HG03521 (cell line): ENCODE measurements at regions not wholly inside any gene's neighbourhood (a gene's known extent, or its start where the extent isn't known, plus 50 kb on each side); places are given as distances from the start of the nearest gene placed in this dataset.

ENCODE experiments used
- ATAC-seq: cut with Tn5 transposase; IDR thresholded peaks from one replicate; pipeline ENCODE4 v1.9.1; 2021; ENCODE audit warnings: mild to moderate bottlenecking, moderate library complexity; ENCODE audit not compliant: unreplicated experiment

DNA sequence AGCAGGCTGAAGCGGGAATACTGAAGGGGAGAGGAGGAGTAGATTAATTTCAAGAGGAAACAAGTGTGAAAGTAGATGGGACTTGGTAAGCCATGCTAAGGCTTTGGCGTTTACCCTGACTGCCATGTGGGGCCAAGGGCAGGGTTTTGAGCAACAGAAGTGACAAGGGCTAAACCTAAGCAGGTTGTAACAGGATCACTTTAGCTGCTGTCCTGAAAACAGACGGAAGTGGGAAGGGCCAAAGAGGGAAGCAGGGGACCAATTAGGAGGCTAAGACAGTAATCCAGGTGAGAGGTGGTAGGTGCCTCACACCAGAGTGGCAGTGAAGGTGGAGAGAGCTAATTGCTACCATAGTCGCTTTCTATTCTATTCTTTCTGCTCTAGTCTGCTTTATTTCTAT is 166.5 kb downstream of the PJA1 start:
- ATAC-seq: no peak

DNA sequence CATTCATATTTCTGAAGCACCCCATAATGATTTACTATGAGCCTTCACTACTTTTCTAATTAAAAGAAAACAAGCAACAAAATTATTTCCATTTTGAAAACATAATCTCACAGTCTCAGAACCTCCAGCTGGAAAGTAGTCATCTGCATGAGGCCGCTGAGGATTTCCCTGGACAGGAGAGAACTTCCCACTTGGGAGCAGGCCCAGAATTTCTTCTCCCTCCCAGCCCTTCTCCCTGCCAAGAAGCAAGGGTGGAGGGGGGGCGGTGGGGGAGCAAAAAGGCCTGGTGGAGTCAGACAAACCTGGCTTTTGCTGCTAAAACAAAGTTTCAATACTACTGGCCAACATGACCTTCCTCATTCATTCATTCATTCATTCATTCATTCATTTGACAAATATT is 167.3 kb downstream of the PJA1 start:
- no peak for ATAC-seq

DNA sequence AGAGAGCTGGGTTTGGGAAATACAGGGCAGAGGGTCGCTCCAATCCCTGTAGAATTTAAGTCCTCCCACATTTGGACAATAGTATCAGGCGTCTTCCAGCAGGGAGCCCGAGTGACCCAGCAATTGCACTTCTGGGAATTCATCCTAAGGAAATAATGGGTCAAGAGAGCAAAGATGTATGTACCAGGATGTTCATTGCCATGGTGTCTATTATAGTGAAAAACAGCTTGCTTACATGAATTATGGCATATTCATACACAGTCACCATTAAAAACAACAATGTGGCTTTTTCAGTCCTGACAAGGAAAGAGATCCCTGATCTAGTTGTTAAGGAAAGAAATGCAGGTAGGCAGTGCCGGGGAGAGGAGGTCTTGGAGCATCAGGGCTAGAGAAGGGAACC is 167.7 kb downstream of the PJA1 start:
- no peak for ATAC-seq

DNA sequence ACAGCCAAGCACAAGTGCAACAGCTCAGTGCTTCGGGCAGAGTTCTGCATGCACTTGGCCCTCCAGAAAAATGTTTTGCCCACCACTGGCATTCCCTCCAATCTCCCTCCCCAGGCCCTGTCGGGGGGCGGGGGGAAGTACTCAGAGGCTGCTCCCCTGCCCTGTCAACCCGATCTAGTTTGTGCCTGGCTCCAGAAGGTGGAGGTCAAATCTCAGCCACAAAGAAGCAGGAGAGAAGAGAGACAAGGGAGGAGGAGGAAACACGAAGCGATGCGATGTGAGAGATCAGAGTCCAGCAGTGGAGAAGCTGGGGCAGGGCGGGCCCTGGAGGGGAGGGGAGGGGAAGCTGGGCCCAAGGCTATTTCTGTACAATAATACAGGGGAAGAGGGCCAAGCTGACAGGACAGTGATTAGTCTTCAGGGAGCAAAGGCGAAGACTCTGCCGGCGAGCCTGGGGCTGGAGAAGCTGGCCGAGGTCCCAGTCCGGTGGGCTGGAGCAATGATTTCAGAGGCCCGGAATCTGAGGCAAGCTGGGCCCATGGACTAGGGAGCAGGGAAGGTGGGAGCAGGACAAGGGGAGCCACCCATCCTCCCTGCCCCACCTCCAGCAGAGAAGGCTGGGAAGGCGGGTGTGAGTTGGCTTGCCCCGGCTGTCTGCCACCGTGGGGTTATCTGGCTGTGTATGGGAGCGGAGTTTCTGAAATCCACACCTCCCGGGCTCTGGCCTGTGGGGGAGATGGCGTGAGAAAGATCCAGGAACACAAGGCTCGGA is 167.1 kb downstream of the EFNB1 start:
- no peak for ATAC-seq

DNA sequence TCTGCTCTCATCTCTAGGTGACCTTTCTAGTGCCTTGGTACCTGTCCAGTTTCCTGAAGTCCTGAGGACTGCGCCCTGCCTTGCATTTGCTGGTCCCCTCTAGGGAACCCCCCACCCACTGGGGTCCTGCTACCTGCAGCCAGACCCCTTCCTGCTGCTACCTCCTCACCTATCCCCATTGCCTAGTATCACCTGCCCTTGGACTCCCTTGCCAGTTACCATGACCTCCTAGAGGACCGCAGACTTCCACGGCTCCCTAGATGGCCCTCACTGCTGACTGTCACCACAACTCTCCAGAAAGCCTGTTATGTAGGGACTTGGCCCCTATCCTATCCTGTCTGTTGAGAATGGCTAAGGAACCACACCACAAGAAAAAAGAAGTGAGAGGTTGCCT is 166.6 kb downstream of the EFNB1 start:
- no peak for ATAC-seq

DNA sequence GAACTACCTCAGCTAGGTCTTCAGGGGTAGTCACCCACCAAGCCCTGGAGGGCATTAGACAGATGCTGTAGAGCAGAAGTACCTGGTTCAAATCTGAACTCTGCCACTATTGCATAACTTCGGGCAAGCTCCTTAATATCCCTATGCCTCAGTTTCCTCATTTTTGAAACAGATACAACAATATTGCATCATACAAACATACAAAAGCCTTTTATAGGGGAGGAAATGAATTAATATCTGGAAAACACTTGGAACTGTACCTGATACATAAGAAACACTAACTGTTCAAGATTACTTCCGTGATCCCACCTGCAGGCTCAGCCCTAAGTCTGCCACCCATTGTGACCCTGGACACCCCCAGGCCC is 166.1 kb downstream of the EFNB1 start:
- ATAC-seq: no peak

DNA sequence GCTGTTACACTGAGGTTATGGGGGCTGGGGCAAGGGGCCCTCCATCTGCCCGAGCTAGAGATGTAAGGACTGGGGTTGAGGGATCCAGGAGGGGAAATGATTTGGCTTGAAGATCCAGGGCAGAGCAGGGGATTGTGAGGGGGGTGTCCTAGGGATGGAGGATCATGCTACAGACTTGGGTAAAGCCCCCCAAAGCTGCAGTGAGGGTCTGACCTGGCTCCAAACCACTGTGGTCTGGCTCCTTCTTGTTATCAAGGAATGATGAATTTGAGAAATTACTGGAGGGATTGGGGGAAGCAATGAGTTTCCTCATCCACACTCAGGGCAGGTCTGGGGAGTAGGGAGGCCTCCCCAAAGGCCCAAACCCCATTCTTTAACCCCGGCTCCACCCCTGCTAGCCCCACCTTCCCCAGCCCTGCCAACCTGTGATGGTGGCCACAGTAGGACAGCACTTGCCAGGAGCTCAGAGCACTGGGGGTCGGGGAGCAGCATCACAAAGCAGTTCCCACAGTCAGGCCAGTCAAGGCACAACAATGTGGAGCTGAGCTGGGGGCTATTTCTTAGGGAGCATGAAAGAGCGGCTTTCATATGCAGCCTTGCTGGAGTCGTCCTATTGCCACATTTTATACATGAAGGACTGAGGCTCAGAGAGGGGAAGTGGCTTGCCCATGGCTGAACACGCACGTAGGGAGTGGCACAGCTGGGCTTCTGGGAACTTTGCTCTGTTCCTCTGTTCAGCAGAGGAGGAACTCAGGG is 165.5 kb downstream of the EFNB1 start:
- ATAC-seq: no peak

DNA sequence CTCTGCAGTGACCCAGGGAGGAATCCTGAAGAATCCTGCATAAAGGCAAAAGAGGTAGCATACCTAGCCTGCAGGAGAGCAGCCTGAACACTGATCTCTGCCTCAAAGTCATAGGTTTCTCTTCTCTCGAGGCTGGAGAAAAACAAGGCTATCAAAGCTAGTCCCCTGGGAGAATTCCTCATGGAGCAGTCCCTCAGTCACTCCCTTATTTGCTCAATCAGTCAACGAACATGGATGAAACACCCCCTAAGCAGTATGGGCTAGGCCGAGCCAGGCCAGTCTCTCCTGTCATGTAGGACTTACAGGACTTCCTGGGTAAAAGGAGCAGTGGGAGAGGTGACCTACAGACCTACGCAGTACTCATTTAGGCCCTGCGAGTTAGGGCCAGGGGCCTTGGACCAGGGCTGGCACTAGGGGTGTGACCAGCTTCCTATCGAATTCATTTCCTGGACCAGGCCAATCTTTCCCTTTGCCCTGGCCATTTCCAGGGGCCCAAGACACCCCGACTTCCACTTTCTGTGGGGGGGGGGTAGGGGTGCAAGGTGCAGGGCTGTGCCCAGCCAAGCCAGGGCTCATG is 164.1 kb downstream of the EFNB1 start:
- ATAC-seq: no peak

DNA sequence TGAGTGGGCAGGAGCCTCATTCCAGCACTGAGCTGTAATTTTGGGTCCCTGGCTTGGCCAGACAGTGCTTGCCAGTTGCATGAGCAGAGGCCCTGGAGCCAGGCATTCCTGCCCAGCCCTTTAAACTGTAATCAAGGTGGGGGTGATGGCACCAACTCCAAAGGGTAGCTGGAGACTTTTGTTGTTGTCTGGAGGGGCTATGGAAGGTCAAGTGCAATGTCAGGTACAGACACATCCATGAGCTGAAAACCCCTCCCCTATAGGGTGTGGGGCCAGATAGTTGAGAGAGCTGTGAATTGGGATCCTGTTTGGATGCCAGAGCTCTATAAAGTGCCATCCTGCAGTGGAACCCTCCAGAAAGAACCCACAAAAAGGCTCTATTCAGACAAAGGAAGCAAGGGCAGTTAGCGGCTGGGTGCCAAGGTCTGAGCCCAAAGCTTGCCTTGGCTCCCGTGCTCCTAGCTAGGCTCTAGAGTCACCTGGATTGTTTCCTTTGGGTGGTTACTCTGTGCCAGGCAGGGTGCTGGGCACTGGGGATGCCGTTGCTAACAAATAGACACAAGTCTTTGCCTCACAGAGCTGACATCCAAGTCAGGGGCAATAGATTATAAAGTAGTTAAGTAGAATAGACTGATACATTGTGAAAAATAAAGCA is 163.0 kb downstream of the EFNB1 start:
- no peak for ATAC-seq

DNA sequence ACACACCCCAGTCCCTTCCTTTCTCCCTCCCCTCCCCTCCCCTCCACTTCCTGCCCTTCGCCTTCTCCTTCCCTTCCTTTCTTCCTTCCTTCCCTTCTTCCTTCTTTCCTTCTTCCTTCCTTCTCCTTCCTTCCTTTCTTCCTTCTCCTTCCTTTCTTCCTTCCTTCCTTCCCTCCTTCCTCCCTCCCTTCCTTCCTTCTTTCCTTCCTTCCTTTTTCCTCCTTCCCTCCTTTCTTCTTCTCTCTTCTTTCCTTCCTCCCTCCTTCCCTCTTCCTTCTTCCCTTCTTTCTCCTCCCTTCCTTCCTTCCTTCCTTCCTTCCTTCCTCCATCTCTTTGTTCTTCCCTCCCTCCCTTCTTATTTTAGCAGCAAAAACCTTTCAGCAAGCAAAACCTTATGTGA is 162.1 kb downstream of the EFNB1 start:
- ATAC-seq: no peak

DNA sequence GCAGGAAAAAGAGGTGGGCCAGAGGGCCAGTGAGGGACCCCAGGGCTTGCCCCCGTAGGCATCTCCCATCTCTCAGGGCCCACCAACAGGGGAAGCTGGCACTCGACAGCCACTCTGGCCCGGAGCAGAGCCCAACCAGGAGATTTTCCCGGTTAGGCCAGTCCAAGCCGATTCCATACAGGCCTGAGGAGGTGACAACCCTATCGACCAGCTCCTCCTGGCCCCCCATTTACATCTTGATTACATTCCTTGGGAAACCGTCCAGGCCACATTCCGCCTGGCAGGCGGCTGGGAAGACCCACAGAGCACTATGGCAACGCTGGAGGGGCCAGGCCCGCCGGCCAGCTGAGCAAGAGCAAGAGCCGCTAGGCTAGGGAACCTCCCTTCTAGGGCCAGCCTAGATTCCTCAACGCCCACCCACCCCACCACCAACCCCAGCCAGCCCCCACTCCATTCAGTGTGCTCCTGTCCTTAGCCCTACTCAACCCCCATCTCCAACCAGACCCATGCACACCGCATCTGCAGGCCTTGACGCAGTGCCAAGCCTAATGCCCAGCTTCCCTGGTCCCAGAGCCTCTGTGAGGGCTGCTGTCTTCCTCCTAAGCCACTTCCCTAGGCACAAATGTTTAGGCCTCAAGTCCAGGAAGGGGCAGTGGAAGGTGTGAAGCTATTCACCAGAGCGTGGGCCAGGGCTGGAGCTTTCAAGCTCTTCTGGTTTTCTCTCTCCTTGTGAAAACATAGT is 161.2 kb downstream of the EFNB1 start:
- ATAC-seq: no peak

DNA sequence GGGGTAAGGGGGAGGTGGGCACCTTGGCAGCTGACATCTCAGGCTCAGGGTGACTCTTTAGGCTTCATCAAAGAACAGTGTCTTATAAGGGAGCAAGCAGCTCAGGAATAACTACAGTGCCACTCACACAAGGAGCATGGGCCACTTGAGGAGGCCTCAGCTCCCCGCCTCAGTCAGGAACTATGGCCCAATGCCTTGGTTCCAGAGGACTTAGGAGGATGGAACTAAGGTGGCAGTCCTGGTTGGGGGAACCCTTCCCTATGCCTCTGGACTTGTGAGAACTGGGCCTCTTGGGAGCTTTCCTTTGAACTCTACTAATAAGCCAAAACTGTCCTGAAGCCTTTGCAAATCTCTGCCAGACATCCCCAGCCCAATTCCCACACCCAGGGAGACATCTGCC is 160.6 kb downstream of the EFNB1 start:
- no peak for ATAC-seq

DNA sequence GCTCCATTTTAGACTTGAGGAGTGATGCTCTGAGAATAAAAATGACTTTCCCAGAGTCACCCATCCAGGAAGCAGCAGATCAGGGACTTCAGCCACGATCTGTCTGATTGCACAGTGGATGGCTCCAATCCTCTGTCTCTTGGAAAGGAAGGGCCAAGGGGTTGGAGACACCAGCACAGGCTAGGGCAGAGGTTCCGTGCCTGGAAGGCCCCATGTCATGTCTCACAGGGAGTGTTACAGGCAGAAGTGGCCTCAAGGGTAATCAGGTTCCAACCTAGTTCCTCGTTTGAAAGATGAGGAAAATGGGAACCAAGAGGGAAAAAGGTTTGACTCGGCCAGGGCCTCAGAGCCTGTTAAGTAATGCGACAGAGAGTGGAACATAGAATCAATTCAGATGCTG is 160.0 kb downstream of the EFNB1 start:
- ATAC-seq: no peak

DNA sequence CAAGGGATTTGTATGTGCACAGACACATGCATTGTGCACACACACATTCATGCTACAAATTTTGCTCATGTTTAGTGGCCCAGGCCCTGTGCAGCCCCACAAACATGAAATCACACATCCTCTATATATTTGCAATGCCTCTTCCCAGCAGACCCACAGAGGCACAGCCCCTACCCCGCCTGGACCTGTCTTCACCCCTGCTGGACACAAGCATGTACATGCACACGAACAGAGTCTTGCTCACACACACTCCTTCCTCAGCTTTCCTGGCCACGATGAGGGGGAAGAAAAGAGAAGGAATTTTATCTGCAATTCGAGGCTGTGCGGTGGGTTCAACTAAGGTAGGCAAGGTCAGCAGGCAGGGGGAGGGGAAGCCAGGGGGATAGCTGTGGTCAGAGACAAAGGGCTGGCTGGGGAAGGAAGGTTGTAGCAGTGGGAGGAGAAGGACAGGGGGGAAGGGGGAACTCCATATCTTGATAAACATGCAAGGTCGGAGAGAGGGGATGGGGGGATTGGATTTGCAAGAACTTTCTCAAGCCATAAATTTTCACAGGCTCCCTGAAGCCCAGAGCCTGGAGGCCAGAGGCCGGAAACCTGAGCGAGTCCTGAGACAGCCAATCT is 156.4 kb downstream of the EFNB1 start:
- no peak for ATAC-seq

DNA sequence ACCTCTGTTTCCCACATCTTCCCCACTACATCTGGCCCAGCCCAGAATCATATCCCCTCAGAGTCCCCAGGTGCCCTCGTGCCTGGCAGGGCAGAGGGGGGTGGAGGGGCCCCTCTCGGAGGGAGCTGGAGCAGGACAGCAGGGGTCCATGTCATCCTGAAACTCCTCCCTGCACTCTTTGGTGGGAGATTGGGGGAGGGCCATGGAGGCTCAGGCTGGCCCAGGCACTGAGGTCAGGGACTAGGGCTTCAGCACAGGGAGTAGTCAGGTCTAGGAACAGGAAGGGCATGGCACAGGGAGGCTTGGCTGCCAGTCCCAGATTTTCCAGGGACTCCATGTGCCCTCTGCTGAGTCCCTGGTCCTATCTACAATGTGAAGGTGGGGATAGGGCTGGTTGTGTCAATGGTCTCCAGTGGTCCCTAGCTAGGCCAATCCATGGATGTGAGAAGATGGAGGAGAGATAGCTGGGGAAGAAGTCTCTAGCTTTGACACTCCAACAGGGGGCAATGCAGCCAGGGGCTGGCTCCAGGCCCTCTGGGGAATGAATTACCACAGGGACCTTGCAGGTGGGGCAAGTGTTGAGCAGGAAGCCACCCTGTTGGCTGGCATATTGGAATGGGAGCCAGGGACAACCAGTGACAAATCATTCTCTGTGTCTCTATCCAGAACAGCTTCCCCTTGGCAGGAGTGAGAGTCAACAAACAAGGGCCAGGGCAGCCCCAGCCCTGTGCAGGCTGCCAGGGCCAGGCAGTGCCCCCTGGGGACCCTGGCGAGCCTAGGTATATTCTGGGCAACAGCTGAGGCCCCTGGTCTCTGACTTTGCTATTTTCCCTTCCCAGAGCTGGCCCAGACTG is 154.4 kb downstream of the EFNB1 start:
- no peak for ATAC-seq

DNA sequence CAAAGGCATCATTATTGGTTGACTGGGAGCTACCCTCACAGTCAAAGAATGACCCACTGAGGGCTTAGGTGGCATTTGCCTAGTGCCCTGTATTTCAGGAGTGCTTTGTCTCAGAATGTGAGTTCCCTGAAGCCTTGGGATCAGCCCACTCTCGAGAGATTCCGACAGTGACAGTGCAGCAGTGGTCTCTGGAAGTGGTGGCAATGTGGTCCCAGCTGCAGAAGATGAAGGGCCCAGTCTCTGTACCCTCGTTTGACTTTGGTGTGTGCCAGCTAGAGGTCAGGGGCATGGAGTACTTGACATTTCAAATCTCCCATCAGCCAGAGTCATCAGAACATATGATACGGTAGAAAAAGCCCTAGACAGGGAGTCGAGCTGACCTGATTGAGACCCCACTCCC is 153.7 kb downstream of the EFNB1 start:
- ATAC-seq: no peak

DNA sequence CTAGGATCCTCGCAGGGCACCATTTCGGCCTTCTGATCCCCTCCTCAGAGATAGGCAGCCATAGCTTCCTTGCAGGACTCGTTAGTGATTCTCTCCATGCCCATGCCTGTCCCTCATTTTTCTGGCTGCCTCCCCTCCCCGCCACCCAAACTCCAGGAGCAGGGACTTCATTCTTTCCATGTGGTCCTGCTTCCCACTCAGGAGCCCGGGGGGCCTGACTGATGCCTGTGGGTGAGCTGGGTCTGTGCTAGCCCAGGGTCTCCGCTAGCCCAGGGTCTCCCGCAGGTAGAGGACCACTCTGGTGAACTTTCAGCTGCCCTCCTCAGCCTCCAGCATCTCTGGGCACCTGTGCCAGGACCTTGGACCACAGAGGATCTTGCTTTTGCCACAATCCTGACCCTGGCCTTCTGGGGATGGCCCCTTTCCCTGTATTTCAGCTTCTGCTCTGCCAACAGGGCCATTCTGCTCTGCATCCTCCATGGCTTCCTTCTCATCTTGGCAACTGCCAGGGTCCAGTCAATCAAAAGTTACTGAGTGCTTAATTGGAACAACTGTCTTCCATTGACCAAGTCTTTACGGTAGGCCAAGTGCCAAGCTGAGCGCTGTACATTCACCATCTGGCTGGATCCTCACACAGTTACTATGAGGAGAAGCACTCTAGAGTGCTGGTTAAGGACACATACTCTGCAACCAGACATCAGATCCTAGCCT is 152.2 kb downstream of the EFNB1 start:
- no peak for ATAC-seq

DNA sequence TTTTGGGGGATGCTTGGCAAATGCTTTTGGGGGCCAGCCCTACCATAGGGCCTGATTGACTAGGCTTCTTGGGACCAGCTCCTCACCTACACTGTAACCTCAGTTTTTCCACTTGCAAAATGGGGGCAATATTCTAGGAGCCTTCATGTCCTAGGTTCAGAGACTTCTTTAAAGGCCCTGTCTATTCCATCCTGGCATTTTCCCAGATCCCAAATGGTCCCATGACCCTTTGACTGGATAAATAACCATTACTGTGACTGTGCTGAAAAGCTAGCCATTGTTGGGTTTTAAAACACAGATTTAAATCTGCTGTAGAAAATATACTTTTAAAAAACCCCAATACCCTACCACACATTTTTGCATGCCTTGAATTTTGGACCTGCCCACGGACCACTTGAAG is 149.8 kb downstream of the EFNB1 start:
- no peak for ATAC-seq

DNA sequence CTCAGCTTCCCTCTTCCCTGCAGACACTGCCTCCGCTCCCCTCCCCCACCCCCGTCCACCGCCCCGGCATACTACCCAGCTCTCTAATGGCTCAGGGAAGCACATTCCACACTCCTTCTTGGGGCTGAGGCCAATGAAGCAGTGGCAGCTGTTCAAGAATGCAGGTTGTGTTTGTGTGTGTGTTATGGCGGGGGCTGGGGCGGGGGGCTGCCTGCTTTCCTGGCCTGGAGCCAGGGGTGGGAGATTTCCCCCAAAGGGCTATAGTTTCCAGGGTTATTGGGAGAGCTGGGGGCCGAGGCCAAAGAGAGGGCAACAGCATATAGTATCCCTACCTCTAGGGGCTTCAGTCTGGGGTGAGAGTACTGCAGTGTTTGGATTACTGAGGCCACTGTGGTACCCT is 149.4 kb downstream of the EFNB1 start:
- no peak for ATAC-seq
